Tibial nerve (tissue), 4 donors: ENCODE measurements at regions not wholly inside any gene's neighbourhood (a gene's known extent, or its start where the extent isn't known, plus 50 kb on each side); places are given as distances from the start of the nearest gene placed in this dataset.
"Not testable (repeated sequence)": the region's sequence is repeated elsewhere in the genome, so short reads cannot be mapped to it uniquely, and the experiment has no call there.

Experiments used
- CTCF ChIP-seq, 5 experiments: fragments of 200-600 bp in 3 of 5; fragments of 450-650 bp in 2 of 5; sonication (generic) in 3 of 5; IDR thresholded peaks; one replicate each; pipeline ENCODE4 v1.5.1; 2016 to 2019; ENCODE audit warnings: antibody characterized with exemption in 5 of 5, mild to moderate bottlenecking in 3 of 5, moderate library complexity in 2 of 5
- EP300 ChIP-seq, 2 donors: sonication (generic); formaldehyde crosslinking; IDR thresholded peaks; one replicate each; pipeline ENCODE4 v1.6.1; 2017; ENCODE audit warnings: antibody characterized with exemption in 2 of 2, mild to moderate bottlenecking in 1 of 2
- POLR2A ChIP-seq, 2 donors: fragments of 450-650 bp; IDR thresholded peaks; one replicate each; pipeline ENCODE4 v1.6.1; 2017; ENCODE audit warnings: antibody characterized with exemption in 2 of 2, mild to moderate bottlenecking in 2 of 2, moderate library complexity in 2 of 2

DNA sequence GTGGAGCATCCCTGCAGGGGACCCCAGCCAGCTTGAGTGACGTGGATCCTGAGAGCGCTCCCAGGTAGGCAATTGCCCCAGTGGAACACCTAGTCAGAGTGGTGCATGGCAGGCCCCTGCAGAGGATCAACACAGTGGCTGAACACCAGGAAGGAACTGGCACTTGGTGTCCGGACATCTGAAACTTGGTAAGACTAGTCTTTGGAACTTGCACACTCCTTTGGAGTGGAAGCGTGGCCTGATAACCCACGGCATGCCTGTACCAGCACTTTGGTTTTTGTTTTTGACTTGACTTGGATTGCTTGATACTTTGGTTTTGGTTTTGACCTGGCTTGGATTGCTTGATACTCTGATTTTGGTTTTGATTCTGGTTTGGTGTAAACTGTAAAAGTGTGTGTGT is 69.9 kb upstream of the RAP1B start:
- not testable (repeated sequence) for TF ChIP-seq POLR2A, CTCF, EP300 (IDR thresholded peaks at IDR 0.05)
